ES-I3 (cell line): ENCODE measurements at regions not wholly inside any gene's neighbourhood (a gene's known extent, or its start where the extent isn't known, plus 50 kb on each side); places are given as distances from the start of the nearest gene placed in this dataset.

ENCODE experiments used
- H3K36me3 ChIP-seq: 2 replicates; pipeline ENCODE4 v1.6.1; 2013; ENCODE audit warnings: mild to moderate bottlenecking, low read length, control low read depth, moderate library complexity; ENCODE audit not compliant: insufficient read depth
- H3K4me1 ChIP-seq: 2 replicates; pipeline ENCODE4 v1.6.1; 2013; ENCODE audit warnings: mild to moderate bottlenecking, control low read depth, low read length; ENCODE audit not compliant: insufficient read depth
- H3K9ac ChIP-seq: 2 replicates; pipeline ENCODE4 v1.6.1; 2013; ENCODE audit warnings: low read depth, mild to moderate bottlenecking, low read length, moderate library complexity
- H3K9me3 ChIP-seq: 2 replicates; pipeline ENCODE4 v1.6.1; 2013; ENCODE audit warnings: mild to moderate bottlenecking, low read length, moderate library complexity; ENCODE audit not compliant: control insufficient read depth, insufficient read depth

DNA sequence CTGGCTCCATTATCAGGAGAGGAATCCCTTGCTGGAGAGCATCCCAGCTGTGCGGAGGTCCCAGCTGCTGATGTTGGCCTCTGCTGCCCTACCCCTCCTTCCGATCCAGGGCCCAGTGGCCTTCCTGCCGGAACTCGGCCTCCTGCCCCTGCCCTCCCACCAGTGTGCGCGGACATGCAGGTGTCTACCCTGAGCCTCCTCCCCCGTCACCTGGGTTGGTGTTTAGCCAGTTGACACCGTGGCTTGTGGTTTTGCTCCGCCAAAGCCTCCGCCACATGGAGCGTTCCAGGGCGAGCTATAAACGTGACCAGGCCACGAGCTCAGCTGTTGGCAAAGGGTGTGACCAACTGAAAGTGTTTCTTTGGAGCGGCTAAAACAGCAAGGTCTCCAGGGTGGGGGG is 1104.3 kb downstream of the BCL11B start:
- H3K9me3 ChIP-seq, result no peaks in the 10 kb centered on the region
- H3K4me1 ChIP-seq, result no peaks in the 10 kb centered on the region; the same call in 1 of the 2 replicates
- no peaks in the 10 kb centered on the region for H3K36me3 ChIP-seq
- H3K9ac ChIP-seq, result no peak overlapping the region

DNA sequence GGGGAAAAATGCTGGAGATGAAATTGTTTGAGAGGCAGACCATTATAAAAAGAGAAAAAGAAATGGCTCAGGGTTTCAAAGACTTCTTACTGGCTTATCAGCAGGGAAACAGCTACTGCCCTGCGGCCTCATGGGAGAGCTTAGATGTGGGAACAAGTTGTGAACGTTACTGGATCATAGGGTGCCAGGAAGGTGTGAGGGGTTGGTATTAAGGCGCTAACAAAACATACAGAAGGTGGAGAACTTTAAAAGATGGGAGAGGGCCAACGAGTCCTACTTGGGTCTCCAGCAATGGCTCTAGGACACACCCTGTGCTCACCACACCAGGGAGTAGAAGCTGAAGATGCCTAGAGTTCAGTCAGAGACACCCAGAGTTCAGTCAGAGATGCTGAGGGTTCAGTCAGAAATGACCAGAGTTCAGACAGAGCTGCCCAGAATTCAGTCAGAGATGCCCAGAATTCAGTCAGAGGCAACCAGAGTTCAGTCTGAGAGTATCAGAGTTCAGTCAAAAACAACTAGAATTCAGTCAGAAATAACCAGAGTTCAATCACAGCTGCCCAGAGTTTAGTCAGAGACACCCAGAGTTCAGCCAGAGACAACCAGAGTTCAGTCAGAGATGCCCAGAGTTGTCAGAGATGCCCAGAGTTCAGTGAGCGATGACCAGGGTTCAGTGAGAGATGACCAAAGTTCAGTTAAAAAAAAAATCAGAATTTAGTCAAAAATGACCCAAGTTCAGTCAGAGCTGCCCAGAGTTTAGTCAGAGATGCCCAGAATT is 1103.6 kb downstream of the BCL11B start:
- Histone ChIP-seq H3K36me3 (no peaks in the 10 kb centered on the region), H3K4me1 (peaks cover 5% of the 10 kb centered on the region), H3K9ac (no peak overlapping the region), H3K9me3 (no peaks in the 10 kb centered on the region)

DNA sequence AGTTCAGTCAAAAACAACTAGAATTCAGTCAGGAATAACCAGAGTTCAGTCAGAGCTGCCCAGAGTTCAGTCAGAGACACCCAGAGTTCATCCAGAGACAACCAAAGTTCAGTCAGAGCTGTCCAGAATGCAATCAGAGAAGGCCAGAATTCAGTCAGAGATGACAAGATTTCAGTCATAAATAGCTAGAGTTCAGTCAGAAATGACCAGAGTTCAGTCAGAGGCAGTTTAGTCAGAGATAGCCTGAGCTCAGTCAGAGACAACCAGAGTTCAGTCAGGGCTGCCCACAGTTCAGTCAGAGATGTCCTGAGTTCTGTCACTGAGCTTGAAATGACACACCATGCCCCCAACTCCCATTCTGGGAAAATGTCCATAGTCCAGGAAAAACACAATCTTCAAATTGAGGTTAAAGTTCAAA is 1102.8 kb downstream of the BCL11B start:
- H3K9ac ChIP-seq, result no peak overlapping the region
- no peaks in the 10 kb centered on the region for H3K9me3 ChIP-seq
- H3K4me1 ChIP-seq, result peaks cover 5% of the 10 kb centered on the region; the same call in 1 of the 2 replicates
- H3K36me3 ChIP-seq, result no peaks in the 10 kb centered on the region

DNA sequence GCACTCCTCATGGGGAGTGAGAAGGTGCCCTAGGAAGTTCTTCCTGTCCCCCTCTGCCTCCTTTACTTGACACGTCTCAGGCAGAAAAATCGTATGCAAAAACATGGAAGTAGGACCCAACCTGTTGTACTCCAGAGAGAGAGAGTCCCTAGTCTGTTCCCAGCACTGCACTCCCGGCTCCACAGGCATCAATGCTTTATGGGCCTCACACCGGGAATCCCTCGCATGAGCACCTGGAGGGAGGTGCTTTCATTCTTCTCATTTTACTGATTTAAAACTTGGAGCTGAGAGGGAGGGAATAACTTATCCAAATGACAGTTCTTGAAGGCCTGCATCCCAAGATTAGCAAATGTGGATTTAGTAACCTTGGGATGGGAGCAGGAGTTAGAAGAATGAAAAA is 1101.4 kb downstream of the BCL11B start:
- peaks cover 5% of the 10 kb centered on the region; the same call in 1 of the 2 replicates for H3K4me1 ChIP-seq

DNA sequence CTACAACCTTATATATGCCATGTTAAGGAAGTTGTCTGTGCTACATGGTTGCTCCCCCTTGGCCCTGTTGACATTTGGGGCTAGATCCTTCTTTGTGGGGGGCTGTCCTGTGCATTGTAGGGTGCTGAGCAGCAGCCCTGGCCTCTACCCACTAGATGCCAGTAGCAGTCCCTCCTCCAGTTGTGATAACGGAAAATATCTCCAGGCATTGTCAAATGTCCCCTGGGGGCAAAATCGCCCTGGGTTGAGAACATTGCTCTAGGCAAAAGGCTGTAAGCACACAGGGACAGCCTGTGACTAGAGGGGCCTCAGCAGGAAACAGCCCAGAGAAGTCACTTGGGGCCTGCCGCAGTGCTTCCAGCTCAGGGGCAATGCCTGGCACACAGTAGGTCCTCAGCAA is 1100.3 kb downstream of the BCL11B start:
- Histone ChIP-seq H3K9ac (no peak overlapping the region), H3K4me1 (peaks cover 5% of the 10 kb centered on the region; the same call in 1 of the 2 replicates), H3K9me3 (no peaks in the 10 kb centered on the region), H3K36me3 (no peaks in the 10 kb centered on the region)

More for the DNA sequence above, 1101.4 kb downstream of the BCL11B start:
- Histone ChIP-seq H3K9me3 (no peaks in the 10 kb centered on the region), H3K9ac (no peak overlapping the region), H3K36me3 (no peaks in the 10 kb centered on the region)

DNA sequence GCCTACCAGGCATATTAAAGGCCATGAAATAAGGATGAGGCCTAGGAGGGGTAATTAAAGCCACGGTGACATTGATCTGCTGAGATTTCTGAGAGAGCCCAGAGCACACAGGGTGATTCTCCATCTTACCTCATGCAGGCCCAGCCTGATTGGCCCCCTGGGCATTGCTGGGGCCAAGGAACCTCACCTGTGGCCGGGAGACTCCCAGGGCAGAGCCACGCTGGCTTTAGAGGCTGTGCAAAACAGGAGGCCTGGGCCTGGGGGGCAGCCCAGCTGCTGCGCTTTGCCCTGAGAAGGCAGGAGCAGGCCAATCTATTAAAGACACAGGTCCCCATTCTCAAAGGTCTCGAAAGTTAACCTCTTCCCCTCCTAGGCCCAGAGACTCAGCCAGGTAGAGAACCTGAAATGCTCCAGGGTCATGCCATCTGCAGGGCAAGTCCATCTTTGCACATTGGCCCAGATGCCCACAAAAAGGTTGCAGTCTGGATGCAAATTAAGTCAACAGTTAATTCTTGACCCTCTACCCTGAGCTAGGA is 1099.7 kb downstream of the BCL11B start:
- Histone ChIP-seq H3K4me1 (peaks cover 5% of the 10 kb centered on the region; the same call in 1 of the 2 replicates), H3K9ac (no peak overlapping the region), H3K36me3 (no peaks in the 10 kb centered on the region), H3K9me3 (no peaks in the 10 kb centered on the region)

DNA sequence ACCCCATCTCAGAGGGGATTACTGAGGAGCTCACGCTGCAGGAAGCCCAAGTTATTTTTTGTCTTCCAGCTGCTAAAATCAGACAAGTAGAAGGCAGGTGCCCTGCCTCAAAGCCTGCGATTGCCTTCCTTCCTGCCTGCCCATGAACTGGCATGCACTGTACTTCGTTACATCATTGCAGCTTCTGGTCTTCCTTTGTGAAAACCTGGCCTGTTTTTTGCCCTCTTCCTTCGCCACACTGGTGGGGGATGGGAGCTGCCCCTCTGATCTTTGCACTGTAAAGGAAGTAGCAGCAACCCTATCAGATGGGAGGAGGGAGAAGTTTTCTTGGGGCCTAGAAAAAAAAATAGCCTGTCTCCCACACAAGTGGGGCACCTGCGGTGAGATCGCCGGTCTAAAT is 1098.7 kb downstream of the BCL11B start:
- Histone ChIP-seq H3K9me3 (no peaks in the 10 kb centered on the region), H3K4me1 (peaks cover 5% of the 10 kb centered on the region; the same call in 1 of the 2 replicates), H3K36me3 (no peaks in the 10 kb centered on the region), H3K9ac (no peak overlapping the region)

DNA sequence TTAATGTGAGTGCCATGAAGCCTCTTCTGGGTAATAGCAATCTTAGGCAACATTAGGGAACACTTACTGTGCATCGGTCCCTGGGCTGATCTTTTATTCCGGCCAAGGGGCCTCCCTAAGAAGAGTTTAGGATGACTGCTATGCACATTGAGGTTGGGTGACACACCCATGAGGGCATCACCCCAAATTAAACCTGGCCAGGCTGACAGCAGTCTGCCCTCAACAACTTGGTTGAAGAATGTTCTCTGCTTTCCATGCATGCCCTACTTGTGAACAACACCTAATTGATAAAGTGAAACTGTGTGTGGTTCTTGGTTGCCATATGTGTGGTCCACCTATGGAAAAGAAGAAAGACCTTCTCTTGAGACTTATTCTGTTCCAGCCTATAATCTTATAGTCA is 1098.0 kb downstream of the BCL11B start:
- Histone ChIP-seq H3K9me3 (no peaks in the 10 kb centered on the region), H3K36me3 (no peaks in the 10 kb centered on the region), H3K4me1 (peaks cover 5% of the 10 kb centered on the region; the same call in 1 of the 2 replicates), H3K9ac (no peak overlapping the region)

DNA sequence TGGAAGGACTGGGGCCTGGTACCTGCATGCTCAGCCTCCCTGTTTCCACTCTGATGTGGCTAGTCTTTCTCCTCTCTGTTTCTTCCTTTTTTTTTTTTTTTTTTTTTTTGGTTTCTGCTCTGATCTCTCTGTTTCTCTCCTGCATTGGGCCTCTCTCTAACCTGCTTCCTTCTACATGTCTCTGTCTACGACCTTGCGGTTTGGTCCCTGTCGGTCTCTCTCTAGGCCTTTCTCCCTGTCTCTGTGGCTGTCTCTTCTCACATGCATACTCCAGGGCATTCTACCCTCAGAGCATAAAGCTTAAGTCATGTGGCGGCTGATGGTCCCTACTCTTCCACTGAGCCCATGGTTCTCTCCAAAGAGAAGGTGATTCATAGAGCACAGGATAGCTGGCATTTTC is 1096.6 kb downstream of the BCL11B start:
- Histone ChIP-seq H3K9ac (no peak overlapping the region), H3K36me3 (no peaks in the 10 kb centered on the region), H3K4me1 (peaks cover 5% of the 10 kb centered on the region; the same call in 1 of the 2 replicates), H3K9me3 (no peaks in the 10 kb centered on the region)

DNA sequence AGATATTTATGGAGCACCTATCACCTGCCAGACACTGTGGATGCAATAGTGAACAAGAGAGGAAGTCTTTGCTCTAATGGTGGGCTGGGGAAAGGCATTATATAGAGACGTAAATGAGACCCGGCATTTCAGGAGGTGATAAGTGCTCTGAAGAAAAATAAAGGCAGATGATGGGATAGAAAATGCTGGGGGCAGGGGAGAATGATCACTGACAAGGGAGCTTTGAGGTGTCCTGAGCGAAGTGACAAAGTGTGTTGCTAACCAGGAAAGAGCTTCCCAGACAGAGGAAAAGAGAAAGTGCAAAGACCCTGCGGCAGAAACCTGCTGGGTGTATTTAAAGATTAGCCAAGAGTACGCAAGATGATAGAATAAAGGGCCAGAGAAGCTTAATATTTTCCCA is 1096.1 kb downstream of the BCL11B start:
- no peak overlapping the region for H3K9ac ChIP-seq
- no peaks in the 10 kb centered on the region for H3K36me3 ChIP-seq
- no peaks in the 10 kb centered on the region for H3K9me3 ChIP-seq
- H3K4me1 ChIP-seq, result peaks cover 5% of the 10 kb centered on the region; the same call in 1 of the 2 replicates

DNA sequence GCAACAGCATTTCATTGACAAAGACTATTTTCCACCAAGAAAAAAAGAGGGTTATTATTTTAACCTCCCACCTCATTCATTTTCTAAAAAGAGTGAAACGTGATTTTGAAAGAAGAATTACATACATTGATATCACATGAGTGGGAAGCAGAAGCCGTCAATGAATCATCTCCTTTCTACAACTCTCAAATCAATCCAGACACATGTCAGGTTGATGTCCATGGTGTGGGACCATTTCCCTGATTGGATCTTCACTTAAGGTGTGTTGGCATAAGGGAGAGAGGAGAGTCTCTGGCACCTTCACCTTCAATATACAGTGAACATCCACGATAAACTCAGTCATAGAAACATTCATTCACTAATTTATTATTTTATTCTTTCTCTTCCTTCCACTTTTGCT is 1095.1 kb downstream of the BCL11B start:
- Histone ChIP-seq H3K9me3 (no peaks in the 10 kb centered on the region), H3K36me3 (no peaks in the 10 kb centered on the region), H3K4me1 (peaks cover 5% of the 10 kb centered on the region; the same call in 1 of the 2 replicates), H3K9ac (no peak overlapping the region)

DNA sequence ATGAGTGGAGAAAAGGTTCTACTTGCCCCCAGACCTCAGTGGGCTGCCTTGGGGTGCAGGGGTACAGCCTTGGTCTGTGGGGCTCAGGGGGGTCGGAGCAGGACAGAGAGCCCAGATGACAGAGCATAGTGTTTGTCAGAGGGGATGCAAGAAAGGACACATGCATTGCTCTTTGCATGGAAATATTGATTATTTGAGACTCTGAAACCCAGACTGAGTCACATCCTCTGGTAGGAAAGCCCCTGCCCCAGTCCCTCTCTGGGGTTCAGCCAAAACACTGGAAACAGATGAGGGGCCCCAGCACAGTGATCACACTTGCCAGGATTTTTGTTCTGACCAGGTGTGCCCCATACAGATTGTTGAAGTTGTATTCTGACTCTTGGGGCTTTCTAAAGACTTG is 1094.4 kb downstream of the BCL11B start:
- peaks cover 5% of the 10 kb centered on the region; the same call in 1 of the 2 replicates for H3K4me1 ChIP-seq
- H3K9ac ChIP-seq, result no peak overlapping the region
- H3K9me3 ChIP-seq, result no peaks in the 10 kb centered on the region
- H3K36me3 ChIP-seq, result no peaks in the 10 kb centered on the region

DNA sequence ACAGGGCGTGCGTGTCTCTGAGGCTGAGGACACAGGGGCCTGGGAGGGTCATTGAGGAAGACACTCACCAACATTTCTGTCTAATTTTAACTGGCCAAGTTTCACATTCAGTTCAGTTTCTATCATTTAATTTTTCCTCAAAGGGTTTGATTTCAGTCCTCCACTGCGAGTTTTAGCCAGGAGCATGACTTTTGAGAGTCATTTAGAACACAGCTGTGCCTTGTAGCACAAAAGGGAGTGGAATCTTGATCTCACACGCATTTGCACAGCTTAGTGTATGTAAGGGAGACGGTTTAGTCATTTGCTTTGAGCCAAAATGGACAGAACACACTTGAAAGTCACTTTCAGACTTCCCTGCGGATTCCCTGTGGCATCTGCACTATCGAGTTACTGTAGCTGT is 1090.8 kb downstream of the BCL11B start:
- no peaks in the 10 kb centered on the region for H3K4me1 ChIP-seq
- no peaks in the 10 kb centered on the region for H3K9me3 ChIP-seq
- no peak overlapping the region for H3K9ac ChIP-seq
- no peaks in the 10 kb centered on the region for H3K36me3 ChIP-seq

DNA sequence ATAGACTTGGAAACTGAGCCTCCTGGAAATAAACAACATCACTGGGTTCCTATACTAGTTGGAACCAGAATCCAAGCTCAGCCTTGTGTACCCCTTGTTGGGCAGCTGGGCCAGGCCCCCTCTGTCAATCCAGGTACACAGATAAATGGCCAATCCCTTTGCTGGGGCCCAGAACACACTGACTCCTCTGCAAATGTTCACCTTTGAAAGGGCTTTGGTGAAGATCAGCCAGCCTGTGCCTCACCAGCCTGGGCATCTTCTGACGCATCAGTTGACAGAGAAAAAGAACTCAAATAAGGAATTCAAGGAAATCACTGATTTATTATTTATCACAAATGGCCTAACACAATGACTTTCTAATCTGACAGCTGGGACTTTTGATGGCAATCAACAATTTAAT is 1090.2 kb downstream of the BCL11B start:
- Histone ChIP-seq H3K9me3 (no peaks in the 10 kb centered on the region), H3K36me3 (no peaks in the 10 kb centered on the region), H3K4me1 (no peaks in the 10 kb centered on the region), H3K9ac (no peak overlapping the region)

DNA sequence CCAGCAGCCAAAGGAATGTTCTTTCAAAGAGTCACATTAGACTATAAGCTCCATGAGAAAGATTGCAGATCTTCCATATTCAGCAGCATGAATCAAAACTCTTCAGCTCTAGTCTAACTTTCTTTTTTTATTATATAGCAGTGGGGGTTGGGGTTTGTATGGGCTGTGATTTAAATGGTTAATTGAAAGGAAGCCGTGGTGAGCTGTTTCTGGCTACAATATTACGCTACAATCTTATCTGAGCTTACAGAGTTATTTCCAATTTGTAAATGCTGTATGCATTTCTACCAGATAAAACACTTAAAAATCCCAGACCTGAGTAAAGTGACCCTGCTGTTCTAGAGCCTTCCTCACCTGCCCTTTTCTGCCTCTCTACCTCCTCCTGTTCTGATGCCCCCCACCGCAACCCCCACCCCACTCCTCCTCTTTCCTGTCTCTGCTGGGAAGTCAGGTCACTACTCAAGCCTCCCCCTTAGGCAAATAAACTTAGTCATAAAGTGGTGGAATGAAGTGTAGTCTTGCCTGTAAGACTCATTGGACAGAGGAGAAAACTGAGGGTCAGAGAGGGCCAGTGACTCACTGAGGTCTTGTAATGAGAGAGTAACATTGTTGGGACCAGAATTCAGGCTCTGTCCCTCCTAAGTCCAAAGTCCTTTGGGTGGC is 1089.5 kb downstream of the BCL11B start:
- no peaks in the 10 kb centered on the region for H3K9me3 ChIP-seq
- no peaks in the 10 kb centered on the region for H3K36me3 ChIP-seq
- H3K4me1 ChIP-seq, result no peaks in the 10 kb centered on the region
- no peak overlapping the region for H3K9ac ChIP-seq
